Breast epithelium (tissue), 3 donors: ENCODE measurements at regions not wholly inside any gene's neighbourhood (a gene's known extent, or its start where the extent isn't known, plus 50 kb on each side); places are given as distances from the start of the nearest gene placed in this dataset.

Source experiments
- CTCF ChIP-seq, 3 donors: fragments of 450-650 bp; IDR thresholded peaks; one replicate each; pipeline ENCODE4 v1.5.1; 2016 to 2017; ENCODE audit warnings: antibody characterized with exemption in 3 of 3, mild to moderate bottlenecking in 3 of 3, moderate library complexity in 3 of 3
- POLR2AphosphoS5 ChIP-seq, 3 donors: sonication (generic); formaldehyde crosslinking; IDR thresholded peaks; one replicate each; pipeline ENCODE4 v1.6.1; 2017; ENCODE audit warnings: antibody characterized with exemption in 3 of 3

DNA sequence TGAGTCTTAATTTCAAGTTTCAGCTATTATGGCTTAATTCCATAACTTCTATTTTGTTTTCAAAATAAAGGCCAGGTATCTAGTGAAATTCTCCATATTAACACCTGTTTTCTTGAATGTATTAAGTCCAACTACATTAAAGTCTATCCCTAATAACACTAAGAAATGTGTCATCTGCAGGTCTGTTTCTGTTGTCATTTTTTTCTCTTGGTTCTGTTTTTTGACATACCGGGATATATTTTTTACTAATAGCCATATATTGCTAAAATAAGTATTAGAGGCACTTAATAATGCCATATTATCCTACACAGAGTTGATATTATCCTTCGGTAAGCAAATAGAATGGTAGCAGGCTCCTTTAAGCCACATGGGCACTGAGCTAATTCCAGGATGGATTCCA, 176.0 kb upstream of the MPPED2 start:
- TF ChIP-seq CTCF (IDR thresholded peaks at IDR 0.05), result no peak
- no peak for TF ChIP-seq POLR2AphosphoS5 (IDR thresholded peaks at IDR 0.05)
